Lower leg skin (tissue), 4 donors: ENCODE measurements at regions not wholly inside any gene's neighbourhood (a gene's known extent, or its start where the extent isn't known, plus 50 kb on each side); places are given as distances from the start of the nearest gene placed in this dataset.

ENCODE experiments used
- DNase-seq, 2 donors: peaks; one replicate each; pipeline ENCODE4 v3.0.0-alpha.2; 2019; ENCODE audit warnings: low spot score in 2 of 2
- H3K4me3 ChIP-seq: fragments of 200-600 bp; sonication (generic); 2 replicates; pipeline ENCODE4 v1.5.1; 2017; ENCODE audit warnings: mild to moderate bottlenecking, low read depth; ENCODE audit not compliant: poor library complexity, severe bottlenecking
- POLR2A ChIP-seq, 2 donors: fragments of 450-650 bp; IDR thresholded peaks; one replicate each; pipeline ENCODE4 v1.6.1; 2016 to 2017; ENCODE audit warnings: antibody characterized with exemption in 2 of 2, mild to moderate bottlenecking in 1 of 2, moderate library complexity in 1 of 2
- WGBS, 2 donors: methylation state at CpG; one replicate each; pipeline ENCODE4 v1.1.5; 2018; 5-methylcytosine and 5-hydroxymethylcytosine counted together
- intact Hi-C: fragments of 100-400 bp; cut with DNase I; formaldehyde crosslinking; loops from one replicate; pipeline ENCODE4 v1.15.0; 2023; ENCODE audit warnings: low total_unique reads
- TF ChIP-seq, protein P1 (sequence below), 3 donors: fragments of 450-650 bp; IDR thresholded peaks; one replicate each; pipeline ENCODE4 v1.5.1; 2016; ENCODE audit warnings: antibody characterized with exemption in 3 of 3, mild to moderate bottlenecking in 3 of 3, moderate library complexity in 2 of 3

DNA sequence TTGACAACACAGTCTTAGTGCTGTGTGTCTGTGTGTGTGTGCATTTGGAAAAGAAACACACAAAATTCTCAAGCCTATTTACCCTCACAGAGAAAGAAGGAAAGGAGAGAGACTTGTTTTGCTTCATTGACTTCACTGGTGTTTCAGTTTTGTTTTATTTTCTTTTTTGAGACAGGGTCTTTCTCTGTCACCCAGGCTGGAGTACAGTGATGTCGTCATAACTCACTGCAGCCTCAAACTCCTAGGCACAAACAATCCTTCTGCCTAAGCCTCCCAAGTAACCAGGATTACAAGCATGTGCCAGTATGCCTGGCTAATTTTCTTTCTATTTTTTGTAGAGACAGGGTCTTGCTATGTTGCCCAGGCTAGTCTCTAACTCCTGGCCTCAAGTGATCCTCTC, 636.9 kb downstream of the TAFA4 start:
- TF ChIP-seq POLR2A (IDR thresholded peaks at IDR 0.05), result no peak
- H3K4me3 ChIP-seq, result no peak overlapping the region
- 97 to 100% methylated on average over 1 of the region's 1 CpG for whole genome bisulfite sequencing, 2 donors
- no peak for DNase-seq
- intact Hi-C loops, result no loop called here

DNA sequence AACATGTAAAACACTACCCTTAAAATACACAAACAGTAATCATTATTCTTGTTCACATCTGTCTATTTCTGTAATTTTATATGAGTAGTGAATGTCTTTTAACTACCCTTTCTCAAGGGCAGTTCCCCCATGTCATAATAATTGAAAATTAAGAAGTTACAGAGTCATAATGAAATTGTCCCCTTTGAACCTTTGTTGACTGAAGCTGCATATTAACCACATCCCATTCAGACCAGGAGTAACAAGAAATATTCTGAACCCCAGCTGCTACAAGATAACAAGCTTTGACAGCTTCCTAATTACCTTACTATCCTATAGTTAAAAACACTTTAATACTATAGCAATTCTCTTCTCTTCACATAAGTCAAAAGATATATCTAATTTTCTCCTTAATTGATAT, 635.9 kb upstream of the SUCLG2 start:
- intact Hi-C loops, result no loop called here
- H3K4me3 ChIP-seq, result no peak overlapping the region
- no peak for DNase-seq
- TF ChIP-seq, protein P1, sequence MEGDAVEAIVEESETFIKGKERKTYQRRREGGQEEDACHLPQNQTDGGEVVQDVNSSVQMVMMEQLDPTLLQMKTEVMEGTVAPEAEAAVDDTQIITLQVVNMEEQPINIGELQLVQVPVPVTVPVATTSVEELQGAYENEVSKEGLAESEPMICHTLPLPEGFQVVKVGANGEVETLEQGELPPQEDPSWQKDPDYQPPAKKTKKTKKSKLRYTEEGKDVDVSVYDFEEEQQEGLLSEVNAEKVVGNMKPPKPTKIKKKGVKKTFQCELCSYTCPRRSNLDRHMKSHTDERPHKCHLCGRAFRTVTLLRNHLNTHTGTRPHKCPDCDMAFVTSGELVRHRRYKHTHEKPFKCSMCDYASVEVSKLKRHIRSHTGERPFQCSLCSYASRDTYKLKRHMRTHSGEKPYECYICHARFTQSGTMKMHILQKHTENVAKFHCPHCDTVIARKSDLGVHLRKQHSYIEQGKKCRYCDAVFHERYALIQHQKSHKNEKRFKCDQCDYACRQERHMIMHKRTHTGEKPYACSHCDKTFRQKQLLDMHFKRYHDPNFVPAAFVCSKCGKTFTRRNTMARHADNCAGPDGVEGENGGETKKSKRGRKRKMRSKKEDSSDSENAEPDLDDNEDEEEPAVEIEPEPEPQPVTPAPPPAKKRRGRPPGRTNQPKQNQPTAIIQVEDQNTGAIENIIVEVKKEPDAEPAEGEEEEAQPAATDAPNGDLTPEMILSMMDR (IDR thresholded peaks at IDR 0.05), result no peak
- TF ChIP-seq POLR2A (IDR thresholded peaks at IDR 0.05), result no peak

DNA sequence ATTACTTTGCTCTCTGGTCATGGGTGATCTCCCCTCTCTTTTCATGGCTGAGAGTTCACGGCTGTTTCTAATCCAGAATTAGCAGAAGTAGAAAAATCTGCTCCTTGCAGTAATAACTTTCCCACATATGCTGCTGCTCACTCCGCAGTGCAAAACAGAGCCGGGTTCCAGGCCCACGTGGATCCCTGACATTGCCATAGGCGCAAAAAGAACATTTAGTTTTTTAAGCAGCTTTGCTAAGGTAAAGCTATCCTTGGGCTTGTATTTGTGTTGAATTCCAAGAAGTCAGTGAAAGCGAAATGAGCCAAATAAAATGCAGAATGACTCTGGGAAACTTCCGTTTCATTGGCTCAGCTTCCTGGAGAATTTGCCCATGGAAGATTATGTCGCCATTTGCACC, 633.7 kb upstream of the SUCLG2 start:
- 50 to 56% methylated on average over 8 of the region's 8 CpGs for WGBS, 2 donors
- no peak for TF ChIP-seq POLR2A (IDR thresholded peaks at IDR 0.05)
- TF ChIP-seq, protein P1 (IDR thresholded peaks at IDR 0.05), result no peak
- no peak for DNase-seq
- intact Hi-C loops, result no loop called here
- H3K4me3 ChIP-seq, result no peak overlapping the region

DNA sequence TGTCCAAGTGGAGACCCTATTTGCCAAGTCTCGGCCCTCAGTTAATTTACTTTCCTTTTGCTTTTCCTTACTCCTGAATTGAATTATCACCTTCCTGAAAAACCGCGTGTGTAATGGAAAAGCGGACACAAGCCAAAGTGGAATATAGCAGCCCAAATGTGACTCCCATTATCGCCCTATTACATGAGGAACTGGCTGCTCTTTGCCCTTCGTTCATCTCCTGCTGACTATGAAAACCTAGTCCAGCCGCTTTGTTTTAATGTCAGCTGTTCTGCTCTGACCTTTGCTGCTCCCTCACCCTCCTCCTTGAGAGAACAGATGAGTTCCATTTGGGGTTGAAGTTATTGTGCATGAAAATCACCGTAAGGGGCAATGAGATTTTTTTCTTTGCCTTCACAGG, 632.7 kb upstream of the SUCLG2 start:
- H3K4me3 ChIP-seq, result no peak overlapping the region
- no peak for TF ChIP-seq POLR2A (IDR thresholded peaks at IDR 0.05)
- TF ChIP-seq, protein P1 (IDR thresholded peaks at IDR 0.05), result no peak
- WGBS, 2 donors, result 65 to 69% methylated on average over 8 of the region's 8 CpGs
- DNase-seq, result no peak
- intact Hi-C loops, result no loop called here

DNA sequence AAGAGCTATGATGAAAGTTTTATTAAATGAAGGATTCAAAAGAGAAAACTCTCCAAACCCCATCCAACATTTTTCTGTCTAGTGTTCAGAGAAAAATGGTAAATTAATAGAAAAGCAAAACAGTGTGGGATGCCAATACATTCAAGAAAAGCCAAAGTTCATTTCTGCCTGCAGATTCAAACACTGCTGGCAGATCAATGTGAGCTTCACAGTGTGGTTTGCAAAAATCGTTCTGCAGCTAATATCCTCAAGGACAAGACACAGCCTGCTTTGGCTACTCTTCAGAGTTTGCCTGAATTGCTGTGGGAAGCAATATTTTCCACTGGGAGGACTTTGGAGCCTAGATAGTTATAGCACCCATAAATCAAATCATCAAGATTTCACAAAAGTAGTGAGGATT, 619.9 kb upstream of the SUCLG2 start:
- TF ChIP-seq, protein P1 (IDR thresholded peaks at IDR 0.05), result no peak
- TF ChIP-seq POLR2A (IDR thresholded peaks at IDR 0.05), result no peak
- no peak for DNase-seq
- WGBS, 2 donors, result 14 to 16% methylated on average over 1 of the region's 1 CpG
- no peak overlapping the region for H3K4me3 ChIP-seq
- intact Hi-C loops, result no loop called here

DNA sequence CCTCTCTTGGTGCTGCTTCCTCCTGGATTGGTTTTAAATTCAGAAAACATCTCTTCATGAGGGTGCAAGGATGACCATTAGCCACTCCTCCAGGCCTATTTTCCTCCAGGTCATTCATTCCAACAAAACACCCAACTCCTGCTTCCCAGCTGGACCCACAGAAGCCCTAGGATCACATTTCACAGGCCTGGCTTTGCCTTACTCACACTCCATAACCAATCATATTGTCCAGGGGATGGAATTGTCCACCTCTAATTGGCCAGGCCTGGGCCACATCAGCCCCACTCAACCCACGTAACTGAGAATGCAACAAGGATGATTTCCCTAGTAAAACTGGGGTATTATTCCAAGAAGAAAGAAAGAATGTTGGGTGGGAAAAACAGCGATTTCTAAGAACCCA, 616.7 kb upstream of the SUCLG2 start:
- TF ChIP-seq POLR2A (IDR thresholded peaks at IDR 0.05), result no peak
- TF ChIP-seq, protein P1 (IDR thresholded peaks at IDR 0.05), result no peak
- no peak for DNase-seq
- intact Hi-C loops, result no loop called here
- 90 to 91% methylated on average over 2 of the region's 2 CpGs for WGBS, 2 donors
- no peak overlapping the region for H3K4me3 ChIP-seq
